B cell (primary cell): ENCODE measurements at regions not wholly inside any gene's neighbourhood (a gene's known extent, or its start where the extent isn't known, plus 50 kb on each side); places are given as distances from the start of the nearest gene placed in this dataset.
A peak's percentile ranks its signal among the peaks of the same experiment; 100 is the strongest.

Experiments
- ATAC-seq: fragments of 200-7000 bp; cut with Tn5 transposase; one replicate; pipeline ENCODE4 v1.10.0; 2021; ENCODE audit warnings: low read depth, mild to moderate bottlenecking, moderate number of reproducible peaks, moderate library complexity
- CTCF ChIA-PET: fragments of 350-600 bp; sonication (Branson Sonifier 250); formaldehyde crosslinking; loops from one replicate; lab custom pipeline; 2021; ENCODE audit warnings: antibody characterized with exemption, inconsistent platforms; lab: Charles Lee
- POLR2A ChIA-PET: fragments of 350-600 bp; sonication (Branson Sonifier 250); formaldehyde crosslinking; loops from one replicate; lab custom pipeline; 2021; ENCODE audit warnings: antibody characterized with exemption; lab: Charles Lee
- DNase-seq: peaks from one replicate; pipeline ENCODE4 v3.0.0; 2013
- H2AFZ ChIP-seq: 2 replicates; pipeline ENCODE4 v1.6.1; 2012; ENCODE audit warnings: mild to moderate bottlenecking, low read depth, low read length; ENCODE audit not compliant: insufficient read depth, poor library complexity, severe bottlenecking
- H3K27ac ChIP-seq, 2 donors: 1 replicate in 1 of 2; 2 replicates in 1 of 2; pipeline ENCODE4 v1.5.1; 2012 to 2013; ENCODE audit warnings: low read length in 2 of 2, mild to moderate bottlenecking in 2 of 2, moderate library complexity in 1 of 2
- H3K27me3 ChIP-seq, 4 experiments: fragments of 200-600 bp in 1 of 4; sonication (generic) in 1 of 4; replicated peaks in 1 of 4; 1 replicate in 2 of 4; 2 replicates in 2 of 4; pipeline versions ENCODE4 v1.6.1 to v1.7.0; 2013 to 2016; ENCODE audit warnings: low read length in 3 of 4, mild to moderate bottlenecking in 2 of 4, mixed read lengths in 1 of 4, moderate library complexity in 1 of 4; ENCODE audit not compliant: insufficient read depth in 4 of 4, control insufficient read depth in 3 of 4; ENCODE audit errors: control extremely low read depth in 1 of 4
- H3K36me3 ChIP-seq, 2 experiments: replicated peaks in 1 of 2; 1 replicate in 1 of 2; 2 replicates in 1 of 2; pipeline versions ENCODE4 v1.6.1 to v1.7.1; 2013; ENCODE audit warnings: low read length in 1 of 2; ENCODE audit not compliant: insufficient read depth in 2 of 2, control insufficient read depth in 1 of 2; ENCODE audit errors: control extremely low read depth in 1 of 2, extremely low read depth in 1 of 2
- H3K4me1 ChIP-seq, 2 donors: fragments of 200-600 bp in 1 of 2; sonication (generic) in 1 of 2; 1 replicate in 1 of 2; 2 replicates in 1 of 2; pipeline versions ENCODE4 v1.5.1 to v1.6.1; 2013 to 2017; ENCODE audit warnings: low read length in 2 of 2; ENCODE audit not compliant: control insufficient read depth in 2 of 2, insufficient read depth in 2 of 2
- H3K4me2 ChIP-seq: replicated peaks from 2 replicates; pipeline ENCODE3; 2012; ENCODE audit warnings: mild to moderate bottlenecking, low read depth, low read length; ENCODE audit not compliant: poor library complexity, severe bottlenecking
- H3K4me3 ChIP-seq, 5 experiments: fragments of 200-600 bp in 1 of 5; sonication (generic) in 1 of 5; 1 replicate in 3 of 5; 2 replicates in 2 of 5; pipeline versions ENCODE4 v1.5.1 to v1.7.0; 2011 to 2016; ENCODE audit warnings: low read length in 4 of 5, mild to moderate bottlenecking in 4 of 5, low read depth in 2 of 5, control low read depth in 1 of 5, moderate library complexity in 1 of 5; ENCODE audit not compliant: insufficient read depth in 1 of 5; ENCODE audit errors: control extremely low read depth in 1 of 5, extremely low read depth in 1 of 5
- H3K79me2 ChIP-seq: fragments of 200-600 bp; sonication (generic); one replicate; pipeline ENCODE4 v1.6.0; 2016; ENCODE audit warnings: low read length; ENCODE audit not compliant: control insufficient read depth, insufficient read depth
- H3K9ac ChIP-seq: fragments of 200-600 bp; sonication (generic); 2 replicates; pipeline ENCODE4 v1.6.1; 2017; ENCODE audit warnings: mild to moderate bottlenecking, low read length, moderate library complexity
- H3K9me3 ChIP-seq, 3 donors: one replicate each; pipeline versions ENCODE4 v1.6.1 to v1.7.1; 2013; ENCODE audit warnings: low read length in 2 of 3; ENCODE audit not compliant: control insufficient read depth in 2 of 3, insufficient read depth in 1 of 3; ENCODE audit errors: control extremely low read depth in 1 of 3
- H4K20me1 ChIP-seq: 2 replicates; pipeline ENCODE4 v1.6.0; 2012; ENCODE audit warnings: mild to moderate bottlenecking, low read length; ENCODE audit not compliant: insufficient read depth, control insufficient read depth, poor library complexity, severe bottlenecking
- H3K27ac Mint-ChIP-seq: one replicate; pipeline ENCODE4 v1.8.0; 2021; ENCODE audit warnings: mixed read lengths
- H3K27me3 Mint-ChIP-seq: one replicate; pipeline ENCODE4 v1.8.0; 2021; ENCODE audit warnings: mixed read lengths
- H3K4me1 Mint-ChIP-seq: one replicate; pipeline ENCODE4 v1.8.0; 2021; ENCODE audit warnings: mixed read lengths
- H3K4me3 Mint-ChIP-seq: one replicate; pipeline ENCODE4 v1.8.0; 2021; ENCODE audit warnings: mixed read lengths
- H3K9me3 Mint-ChIP-seq: one replicate; pipeline ENCODE4 v1.8.0; 2022; ENCODE audit warnings: mixed read lengths; ENCODE audit not compliant: insufficient read depth
- CTCF ChIP-seq: fragments of 200-600 bp; IDR thresholded peaks from one replicate; pipeline ENCODE4 v1.8.0; 2022; ENCODE audit warnings: antibody characterized with exemption, mild to moderate bottlenecking
- EZH2 ChIP-seq: IDR thresholded peaks from 2 replicates; pipeline ENCODE4 v1.6.1; 2012; ENCODE audit warnings: borderline replicate concordance, low read depth, mild to moderate bottlenecking, moderate library complexity, low read length; ENCODE audit not compliant: insufficient read depth, poor library complexity, severe bottlenecking
- WGBS: methylation state at CpG from one replicate; pipeline ENCODE4 v1.1.5; 2013; ENCODE audit warnings: missing lambda C conversion rate; ENCODE audit not compliant: insufficient coverage; 5-methylcytosine and 5-hydroxymethylcytosine counted together
- intact Hi-C: fragments of 100-400 bp; cut with micrococcal nuclease; formaldehyde crosslinking; loops from one replicate; pipeline ENCODE4 v1.10.0; 2022

DNA sequence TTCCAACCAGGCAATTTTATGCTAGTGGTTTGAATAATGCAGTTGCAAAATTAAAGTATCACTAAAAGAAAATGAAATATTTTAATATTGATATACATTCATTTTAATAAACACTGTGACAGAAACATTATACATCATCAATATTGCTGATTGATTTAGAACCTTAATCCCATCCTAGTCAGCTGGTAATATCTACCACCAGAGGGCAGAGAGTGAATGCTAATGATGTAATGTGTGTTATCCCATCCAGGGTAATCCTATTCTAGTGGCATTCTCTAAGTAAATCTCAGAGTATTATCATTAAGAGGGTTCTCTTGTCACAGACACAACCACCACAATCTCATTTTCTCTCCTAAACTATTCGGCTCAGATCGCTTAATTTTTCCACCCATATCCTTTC is 477.4 kb downstream of the CPS1 start:
- POLR2A ChIA-PET, result no interaction called here
- intact Hi-C loops, result no loop called here
- Mint-ChIP-seq H3K4me3 (no peak overlapping the region), H3K4me1 (no peaks in the 10 kb centered on the region), H3K27me3 (no peaks in the 10 kb centered on the region), H3K9me3 (no peaks in the 10 kb centered on the region), H3K27ac (no peak overlapping the region)
- H3K4me2 ChIP-seq, result no peak overlapping the region
- no peak overlapping the region for H3K27ac ChIP-seq
- H3K9me3 ChIP-seq, result no peaks in the 10 kb centered on the region
- ATAC-seq (no peak), DNase-seq (no peak)
- H3K36me3 ChIP-seq, result no peaks in the 10 kb centered on the region
- CTCF ChIA-PET, result interaction anchor here (1.0 kb wide), 1 partner anchor 10 kb away, joined by 3 read pairs; no protein-coding TSS in a partner anchor
- TF ChIP-seq CTCF, result no peak
- no peak for TF ChIP-seq EZH2
- no peaks in the 10 kb centered on the region for H3K27me3 ChIP-seq
- H4K20me1 ChIP-seq, result no peaks in the 10 kb centered on the region
- no peak overlapping the region for H2AFZ ChIP-seq
- no peak overlapping the region for H3K9ac ChIP-seq
- H3K4me3 ChIP-seq, result no peak overlapping the region
- H3K4me1 ChIP-seq, result no peaks in the 10 kb centered on the region
- H3K79me2 ChIP-seq, result no peaks in the 10 kb centered on the region
- WGBS, result no CpG with 5 or more reads among the region's 2 CpGs

DNA sequence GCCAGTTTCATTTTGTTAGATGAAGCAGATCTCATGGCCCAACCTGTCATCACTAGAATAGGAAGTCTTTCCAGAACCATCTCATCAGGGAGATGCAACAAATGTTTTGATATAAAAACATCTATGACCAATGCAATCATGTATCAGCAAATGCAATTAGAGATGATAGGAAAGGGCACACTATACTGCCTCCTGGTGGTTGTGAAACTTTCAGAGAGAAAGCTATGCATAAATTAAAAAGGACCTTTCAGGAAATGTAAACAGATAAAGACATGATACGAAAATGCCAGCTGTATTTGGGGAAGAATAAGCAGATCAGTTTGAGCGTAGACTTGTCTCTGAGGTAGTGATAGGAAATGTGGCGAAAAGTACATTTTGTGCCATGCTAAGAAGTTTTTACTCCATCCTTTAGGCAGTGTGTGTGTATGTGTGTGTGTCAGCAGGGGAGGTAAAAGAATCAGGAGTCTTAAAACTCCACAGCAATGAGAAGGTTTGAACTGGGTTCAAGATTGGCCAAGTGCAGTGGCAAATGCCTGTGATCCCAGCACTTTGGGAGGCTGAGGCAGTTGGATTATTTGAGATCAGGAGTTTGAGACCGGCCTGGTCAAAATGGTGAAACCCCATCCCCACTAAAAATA is 479.3 kb downstream of the CPS1 start:
- Histone ChIP-seq H3K27me3 (no peaks in the 10 kb centered on the region), H4K20me1 (no peaks in the 10 kb centered on the region), H3K4me2 (no peak overlapping the region), H3K9ac (no peak overlapping the region), H3K79me2 (no peaks in the 10 kb centered on the region), H2AFZ (no peak overlapping the region), H3K36me3 (no peaks in the 10 kb centered on the region), H3K27ac (no peak overlapping the region), H3K4me1 (no peaks in the 10 kb centered on the region), H3K4me3 (no peak overlapping the region), H3K9me3 (no peaks in the 10 kb centered on the region)
- Mint-ChIP-seq H3K4me1 (no peaks in the 10 kb centered on the region), H3K27ac (no peak overlapping the region), H3K27me3 (no peaks in the 10 kb centered on the region), H3K9me3 (no peaks in the 10 kb centered on the region), H3K4me3 (no peak overlapping the region)
- CTCF ChIA-PET, result no interaction called here
- TF ChIP-seq CTCF (peak; percentile 40), EZH2 (no peak)
- intact Hi-C loops, result no loop called here
- no peak for ATAC-seq
- DNase-seq, result peak; percentile 3
- WGBS, result 27% methylated on average over 3 of the region's 4 CpGs
- POLR2A ChIA-PET, result no interaction called here
